Inflammatory macrophage treated with lipopolysaccharide for 1 hour (primary cell): ENCODE measurements at regions not wholly inside any gene's neighbourhood (a gene's known extent, or its start where the extent isn't known, plus 50 kb on each side); places are given as distances from the start of the nearest gene placed in this dataset.

Experiments
- DNase-seq, 2 donors: peaks; one replicate each; pipeline ENCODE4 v3.0.0-alpha.2; 2020 to 2022

DNA sequence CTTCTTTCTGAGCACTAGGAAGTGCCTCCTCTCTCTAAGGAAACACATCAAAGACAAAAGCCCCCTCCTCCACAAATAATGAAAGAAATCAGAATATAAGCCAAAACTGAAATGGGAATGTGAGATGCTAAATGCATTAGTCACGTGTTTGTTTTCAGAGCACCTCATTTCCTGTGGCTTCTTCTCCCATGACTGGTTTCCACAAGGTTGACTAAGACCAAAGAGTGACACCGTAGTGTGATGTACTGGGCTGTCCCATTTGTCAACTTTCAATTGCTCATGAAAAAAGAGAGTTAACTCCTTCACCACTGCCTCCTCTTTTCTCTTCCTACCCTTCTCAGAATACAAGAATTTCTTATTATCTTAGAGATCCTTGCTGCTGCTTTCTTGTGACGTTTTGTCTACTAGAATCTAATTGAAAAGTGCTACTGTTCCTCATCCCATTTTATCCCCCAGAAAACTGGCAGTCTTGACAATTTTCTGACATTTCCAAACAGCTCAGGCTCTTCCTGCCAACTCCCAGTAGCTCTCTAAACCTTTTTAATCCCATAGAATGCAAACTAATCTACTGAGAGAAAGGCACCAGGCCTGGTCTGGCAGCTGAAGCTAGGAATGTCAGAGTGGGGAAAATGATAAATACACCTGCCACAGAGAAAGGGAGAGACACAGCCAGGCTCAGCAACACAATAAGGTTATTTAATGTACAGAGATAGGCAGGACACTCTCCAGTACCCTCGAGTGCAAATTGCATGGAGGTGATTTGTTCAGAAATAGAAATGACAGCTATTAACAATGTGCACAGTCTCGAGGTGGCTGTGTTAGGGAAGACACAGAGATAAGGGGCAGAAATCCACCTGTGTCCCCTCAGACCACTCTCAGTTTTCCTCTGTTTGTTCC lies 671.7 kb upstream of the NRSN1 start:
- DNase-seq = no peak

DNA sequence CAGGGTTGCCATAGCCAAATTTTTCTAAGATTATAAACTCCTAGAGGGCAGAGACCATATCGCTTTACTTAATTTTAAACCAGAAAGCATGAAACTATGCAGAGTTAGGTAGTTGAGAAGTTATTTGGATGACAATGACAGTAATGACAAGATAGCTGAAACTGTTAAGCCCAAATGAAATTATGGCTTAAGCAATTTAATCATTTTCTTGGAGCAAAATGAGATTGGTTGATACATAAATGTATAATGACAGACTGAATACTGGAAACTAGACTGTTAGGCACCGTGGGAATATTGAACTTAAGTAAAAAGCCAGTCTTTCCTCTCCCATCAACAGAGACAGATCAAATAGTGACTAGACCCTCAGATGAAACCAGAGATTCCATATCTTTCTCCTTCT lies 670.3 kb upstream of the NRSN1 start:
- no peak for DNase-seq

DNA sequence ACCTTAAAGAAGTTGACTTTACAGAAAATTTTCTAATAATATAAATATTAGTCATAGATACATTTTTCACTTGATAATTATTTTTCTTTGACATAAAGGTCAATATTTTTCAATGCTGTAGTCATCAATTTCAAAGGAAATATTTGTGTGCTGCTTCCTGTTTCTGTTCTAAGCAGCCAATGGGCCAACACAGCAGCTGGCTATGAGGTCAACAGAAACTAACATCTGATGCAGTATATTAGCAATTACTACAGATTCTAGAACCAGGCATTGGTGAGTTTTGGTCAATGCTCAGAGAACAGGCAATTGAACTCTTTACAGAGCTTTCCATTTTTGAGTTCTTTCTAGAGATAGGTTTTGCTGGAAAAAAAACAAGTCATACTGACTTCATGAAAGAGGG lies 669.6 kb upstream of the NRSN1 start:
- DNase-seq = no peak

DNA sequence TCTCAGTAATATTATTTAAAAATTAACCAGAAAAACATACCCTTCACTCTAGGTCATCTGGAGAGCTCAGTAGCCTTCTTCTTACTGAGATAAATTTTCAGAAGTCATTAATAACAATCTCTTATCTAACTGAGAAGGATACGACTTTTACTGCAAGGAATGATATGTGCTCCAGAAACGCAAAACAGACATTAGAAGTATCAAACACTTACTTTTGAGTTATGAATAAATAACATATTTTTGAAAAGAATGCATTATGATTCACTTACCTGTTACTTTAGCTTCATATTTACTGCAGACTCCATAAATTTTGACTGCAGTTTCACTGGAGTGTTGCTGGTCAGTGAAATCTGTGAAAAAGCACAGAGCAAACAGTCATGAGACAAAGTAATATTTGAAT lies 668.7 kb upstream of the NRSN1 start:
- DNase-seq = no peak

DNA sequence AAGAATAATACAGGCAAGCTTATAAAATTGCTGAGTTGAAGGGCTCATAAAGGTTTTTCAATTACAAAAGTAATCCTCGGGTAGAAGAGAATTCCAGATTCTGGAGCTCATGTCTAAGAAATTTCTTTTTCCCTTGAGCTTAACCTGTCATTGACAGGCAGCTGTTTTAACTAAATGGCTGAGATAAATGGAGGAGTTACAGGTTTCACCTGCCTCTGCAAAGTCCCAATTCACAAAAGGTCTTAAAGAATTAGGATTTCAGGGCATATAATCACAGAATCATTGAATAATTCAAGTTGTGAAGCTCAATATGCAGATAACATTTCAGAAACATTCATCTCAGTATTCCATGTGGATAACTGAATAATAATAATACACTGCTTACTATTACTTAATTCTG lies 660.1 kb upstream of the NRSN1 start:
- no peak for DNase-seq

DNA sequence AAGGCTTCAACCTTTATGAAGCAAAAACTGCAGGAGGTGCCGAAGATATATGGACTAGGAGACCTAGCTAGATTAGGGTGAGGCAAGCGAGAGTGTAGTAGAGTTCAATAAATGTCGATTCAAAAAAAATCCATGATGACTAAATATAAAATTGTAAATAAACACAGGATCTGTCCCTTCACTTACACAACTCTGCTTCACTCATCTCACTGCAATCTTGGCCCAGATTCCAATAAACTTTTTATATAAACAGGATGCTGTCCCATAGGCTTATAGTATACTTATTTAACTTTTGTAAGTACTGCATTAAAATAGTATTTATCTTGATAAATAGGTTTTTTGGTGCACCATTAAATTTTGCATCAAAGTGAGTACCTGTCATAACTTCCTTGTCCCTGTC lies 648.4 kb upstream of the NRSN1 start:
- no peak for DNase-seq

DNA sequence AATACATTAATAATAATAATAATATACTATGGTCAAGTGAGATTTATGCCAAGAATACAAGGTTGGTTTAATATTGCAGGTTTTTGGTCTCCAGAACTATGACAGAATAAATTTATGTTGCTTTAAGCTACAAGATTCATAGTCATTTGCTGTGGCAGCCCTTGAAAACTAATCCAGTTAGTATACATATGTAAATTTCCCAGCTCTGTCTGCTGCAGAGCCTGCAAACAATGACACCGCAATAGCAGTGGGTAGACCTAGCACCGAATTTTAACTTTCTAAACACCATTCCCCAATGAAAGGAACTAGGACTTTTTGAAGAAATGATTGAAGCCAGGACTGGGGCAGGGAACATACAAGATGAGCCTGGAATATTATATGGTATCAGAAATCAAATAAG lies 647.7 kb upstream of the NRSN1 start:
- no peak for DNase-seq

DNA sequence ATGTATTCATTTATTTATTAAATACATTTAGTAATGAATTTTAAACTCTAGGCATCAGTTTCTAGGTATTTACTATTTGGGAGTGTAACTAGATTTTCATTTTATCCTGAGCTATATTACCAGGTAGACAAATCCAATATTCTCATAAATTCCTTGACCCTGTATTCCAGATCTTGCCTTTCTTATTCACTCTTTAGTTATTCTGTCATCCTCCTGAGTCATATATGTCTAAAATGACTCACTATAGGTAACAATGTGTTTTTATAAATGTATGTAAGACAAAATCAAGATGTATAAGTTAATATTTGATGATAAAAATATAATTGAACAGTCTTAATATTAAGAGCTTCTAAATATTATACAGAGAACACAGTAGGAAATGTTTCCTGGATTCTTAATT lies 642.1 kb upstream of the NRSN1 start:
- DNase-seq = no peak

DNA sequence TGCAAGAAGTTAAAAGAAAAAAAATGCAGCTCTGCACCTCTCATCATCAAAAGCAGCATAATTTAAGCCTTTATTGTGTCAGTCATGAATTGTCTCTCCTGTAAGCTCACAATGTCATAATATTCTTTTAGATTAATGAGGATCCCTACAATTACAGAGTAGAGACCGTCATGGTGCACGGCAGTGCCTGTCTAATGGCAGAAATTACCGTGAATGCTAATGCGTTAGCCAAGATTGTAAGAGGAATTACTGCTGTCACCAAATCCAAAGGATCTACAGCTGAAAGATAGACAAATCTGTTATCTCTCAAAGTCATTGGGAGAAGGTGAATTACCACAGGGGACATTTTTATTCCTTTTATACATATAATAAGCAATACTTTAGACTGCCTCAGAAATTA lies 631.6 kb upstream of the NRSN1 start:
- DNase-seq = no peak

DNA sequence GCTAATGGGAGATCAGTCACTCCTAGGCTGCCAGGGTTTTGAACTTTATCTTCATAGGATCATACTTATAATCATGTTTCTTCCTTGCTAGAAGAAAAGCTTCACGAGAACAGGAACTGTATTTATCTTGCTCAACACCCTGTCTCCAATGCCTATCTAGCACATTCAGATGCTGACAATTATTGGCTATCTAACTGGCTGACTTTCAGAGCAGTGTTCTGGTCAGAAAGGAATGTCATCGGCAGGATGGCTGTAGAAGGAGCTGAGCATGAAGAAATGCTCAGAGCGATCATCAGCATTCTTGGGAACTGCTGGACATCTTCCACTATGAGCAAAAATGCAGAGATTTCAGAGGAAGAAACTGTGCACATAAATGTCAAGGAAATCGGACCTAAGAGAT lies 628.0 kb upstream of the NRSN1 start:
- no peak for DNase-seq

DNA sequence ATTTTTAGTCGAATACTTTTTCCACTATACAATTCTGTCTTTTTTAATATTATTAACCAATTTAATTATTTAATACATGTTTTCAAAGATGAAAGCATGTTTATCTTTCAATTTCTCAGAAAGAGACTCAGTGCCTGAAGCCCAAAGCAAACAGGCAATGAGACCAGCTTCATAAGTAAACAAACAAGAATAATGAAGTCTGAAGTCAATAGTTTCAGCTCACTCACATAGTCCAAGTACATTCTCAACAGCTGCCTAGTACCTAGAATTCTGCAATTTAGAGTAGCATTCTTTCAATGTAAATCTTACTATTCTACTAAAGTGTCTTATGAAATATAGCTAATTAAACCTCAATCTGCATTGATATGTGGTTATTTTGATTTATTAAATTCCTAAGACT lies 626.5 kb upstream of the NRSN1 start:
- DNase-seq = no peak

DNA sequence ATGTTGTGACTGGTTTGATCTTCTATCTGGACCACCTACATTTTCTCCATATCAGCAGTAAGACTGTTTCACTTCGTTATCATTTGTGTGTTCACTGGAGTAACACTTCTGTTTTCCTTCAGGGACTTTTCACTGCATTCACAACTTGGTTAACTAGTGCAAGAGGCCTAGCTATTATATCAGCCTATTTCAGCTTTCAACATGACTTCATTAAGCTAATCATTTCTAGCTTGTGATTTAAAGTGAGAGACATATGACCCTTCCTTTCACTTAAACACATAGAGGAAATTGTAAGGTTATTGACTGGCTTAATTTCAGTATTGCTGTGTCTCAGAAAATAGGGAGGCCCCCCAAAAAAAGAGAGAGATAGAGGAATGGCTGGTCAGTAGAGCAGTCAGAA lies 622.8 kb upstream of the NRSN1 start:
- no peak for DNase-seq

DNA sequence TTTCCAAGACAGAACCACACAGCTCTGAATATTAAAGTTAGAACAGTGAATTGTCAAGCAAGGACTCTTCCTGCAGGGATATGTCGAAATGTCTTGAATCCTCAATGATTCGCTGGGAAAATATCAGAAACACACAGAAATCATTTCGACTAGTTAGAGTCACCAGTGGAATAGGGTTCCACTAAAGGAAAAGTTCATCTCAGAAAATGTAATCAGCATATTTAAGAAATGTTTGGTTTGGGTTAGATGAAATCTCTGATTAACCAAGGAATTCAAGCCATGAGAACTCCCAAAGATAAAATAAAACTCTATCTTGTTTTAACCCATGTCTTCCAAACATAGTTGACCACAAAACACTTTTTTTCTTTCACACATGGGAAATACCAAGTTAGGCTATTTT lies 621.0 kb upstream of the NRSN1 start:
- DNase-seq = no peak

DNA sequence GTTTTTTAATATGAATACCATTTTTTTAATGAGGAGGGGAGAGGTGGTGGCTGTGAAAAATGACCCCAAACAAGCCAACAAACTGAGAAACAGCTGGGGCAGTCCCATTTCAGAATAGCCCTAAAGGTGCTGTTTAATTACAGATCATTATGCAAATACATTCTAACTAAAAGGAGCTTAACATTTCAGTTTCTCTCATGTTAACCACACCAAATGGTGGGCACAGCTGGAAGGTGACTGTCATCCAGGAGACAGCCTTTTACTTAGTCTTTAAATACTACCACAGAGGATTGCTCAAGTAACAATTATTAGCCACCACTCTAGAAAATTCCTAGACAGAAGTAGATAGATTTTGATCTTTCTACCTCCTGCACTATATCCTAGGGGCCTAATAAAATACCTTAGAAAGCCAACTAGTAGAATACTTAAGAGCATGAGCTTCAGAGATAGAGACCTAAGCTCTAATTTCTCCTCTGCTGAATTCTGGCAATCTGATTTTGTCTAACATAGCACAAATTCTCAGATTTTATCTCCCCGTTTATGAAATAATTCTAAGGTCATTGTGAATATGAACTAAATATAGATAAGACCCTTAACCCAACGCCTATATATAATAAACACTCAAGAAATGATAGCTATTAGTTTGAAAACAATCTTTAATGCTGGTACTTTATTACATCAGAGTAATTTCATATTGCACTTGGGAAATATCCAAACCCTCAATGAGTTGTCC lies 615.1 kb upstream of the NRSN1 start:
- DNase-seq = no peak

DNA sequence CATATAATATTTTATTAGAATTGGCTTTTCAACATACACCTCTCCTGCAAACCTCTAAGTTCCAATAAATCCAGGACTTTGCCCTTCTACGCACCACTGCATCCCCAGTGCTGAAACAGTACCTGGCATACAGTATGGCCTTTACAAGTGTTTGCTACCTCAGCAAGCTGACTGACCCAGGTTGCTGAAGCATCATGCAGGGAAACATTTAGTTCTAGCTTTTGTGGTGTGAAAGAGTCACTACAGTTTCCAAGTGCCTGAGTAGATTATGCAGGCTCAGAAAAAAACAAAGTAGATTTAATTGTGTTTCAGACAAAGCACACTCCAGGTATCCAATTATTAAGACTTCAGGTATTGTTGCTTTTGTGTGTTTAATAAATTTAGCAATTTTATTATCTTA lies 614.2 kb upstream of the NRSN1 start:
- no peak for DNase-seq

DNA sequence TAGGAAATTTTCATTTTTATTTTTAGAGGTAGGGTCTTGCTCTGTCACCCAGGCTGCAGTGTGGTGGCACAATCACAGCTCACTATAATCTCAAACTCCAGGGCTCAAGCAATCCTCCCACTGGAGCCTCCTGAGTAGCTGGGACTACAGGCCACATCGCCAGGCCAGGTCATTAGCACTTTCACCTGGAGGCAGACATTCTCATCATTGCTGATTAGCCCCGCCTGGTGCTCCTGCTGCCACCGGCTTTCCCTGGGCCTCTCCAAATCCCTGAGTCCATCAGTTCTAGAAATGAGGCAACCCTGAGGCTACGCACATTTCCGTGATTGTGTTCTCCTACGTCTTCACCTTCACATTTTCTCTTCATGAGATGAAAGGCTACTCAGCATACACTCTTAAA lies 607.7 kb upstream of the NRSN1 start:
- no peak for DNase-seq

DNA sequence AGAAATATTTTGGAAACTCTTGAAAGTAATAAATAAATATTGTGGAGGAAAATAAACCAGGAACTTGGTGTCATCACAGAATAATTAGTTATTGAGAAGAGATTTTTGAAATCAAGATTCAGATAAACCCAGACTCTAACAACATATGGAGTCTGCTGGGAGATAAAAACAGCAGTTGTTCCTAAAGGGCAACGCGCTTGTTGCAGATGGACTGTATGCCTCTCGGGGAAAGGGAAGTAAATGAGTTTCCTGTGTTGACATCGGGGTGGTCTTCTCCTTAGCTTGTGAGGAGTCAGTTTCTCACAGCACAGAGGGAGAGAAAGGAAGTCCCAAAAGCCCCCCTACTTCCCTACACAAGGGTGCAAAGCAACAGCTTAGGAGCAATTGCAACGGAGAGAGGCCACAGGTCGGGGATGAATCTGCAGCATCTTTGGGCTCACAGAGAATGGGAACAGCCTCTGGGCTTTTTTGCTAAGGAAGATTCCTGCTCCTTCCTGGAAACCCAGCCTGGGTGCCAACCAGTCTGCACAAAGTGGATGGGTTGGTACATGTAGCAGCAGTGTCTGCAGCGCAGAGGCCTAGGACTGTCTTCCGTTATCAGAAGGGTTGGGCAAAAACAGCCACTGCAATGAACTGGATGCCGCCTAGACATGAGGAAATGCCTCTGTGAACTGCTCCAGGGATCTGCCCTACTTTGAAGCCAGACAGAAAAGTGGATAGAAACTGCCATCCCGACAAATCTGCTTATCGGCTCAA lies 603.0 kb upstream of the NRSN1 start:
- no peak for DNase-seq

DNA sequence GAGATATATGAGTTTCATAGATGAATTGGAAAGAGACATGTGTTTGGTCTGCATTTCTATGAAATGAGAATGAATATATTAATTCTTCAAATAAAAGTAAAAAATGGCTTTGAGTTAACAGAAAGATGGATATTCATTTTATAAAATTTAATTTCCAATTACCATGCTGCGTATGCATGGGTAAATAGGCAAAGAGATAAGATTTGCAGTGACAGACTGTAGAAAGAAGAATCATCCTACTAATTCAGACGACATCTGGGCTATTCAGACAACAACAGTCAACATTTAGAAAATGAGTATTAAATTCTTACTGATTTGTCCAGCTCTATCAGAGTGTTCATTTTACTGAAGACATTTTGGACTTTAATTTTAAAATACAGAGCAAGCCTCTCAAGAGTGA lies 602.2 kb upstream of the NRSN1 start:
- DNase-seq = no peak

DNA sequence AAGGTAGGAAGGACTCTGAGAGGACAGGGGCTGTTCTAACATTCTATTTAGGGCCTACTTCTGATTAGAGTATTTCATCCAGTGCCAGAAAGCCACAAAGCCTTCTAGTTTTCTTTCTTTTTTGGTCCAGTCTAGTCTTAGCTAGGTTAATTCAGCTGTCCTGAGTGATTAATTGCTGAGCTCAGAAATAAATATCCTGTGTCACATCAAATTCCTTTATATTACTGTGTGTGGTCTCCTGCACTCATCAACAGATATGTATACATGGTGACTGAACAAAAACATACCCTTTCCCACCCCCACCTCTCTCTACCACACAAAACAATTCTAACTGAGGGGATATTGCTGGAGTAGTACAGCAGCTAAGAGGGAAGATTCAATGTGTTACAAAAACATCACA lies 601.5 kb upstream of the NRSN1 start:
- no peak for DNase-seq

DNA sequence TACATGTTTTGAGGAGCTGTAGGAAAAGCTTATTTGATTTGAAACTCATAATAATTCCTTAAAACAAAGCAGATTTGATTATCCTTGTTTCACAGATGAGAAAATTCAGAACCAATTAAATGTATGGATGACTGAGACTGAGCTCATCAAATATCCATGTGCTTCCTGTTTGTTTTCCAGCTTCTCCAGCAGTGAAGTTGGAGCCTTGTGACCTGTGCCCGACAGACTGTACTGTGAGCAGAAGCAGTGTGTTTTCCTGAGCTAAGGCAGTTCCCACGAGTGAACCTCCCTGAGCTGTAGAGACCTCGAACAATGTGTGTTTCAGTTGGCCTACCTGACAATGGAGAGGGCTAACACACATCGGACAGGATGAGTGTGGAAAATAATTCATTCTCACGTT lies 599.5 kb upstream of the NRSN1 start:
- no peak for DNase-seq

DNA sequence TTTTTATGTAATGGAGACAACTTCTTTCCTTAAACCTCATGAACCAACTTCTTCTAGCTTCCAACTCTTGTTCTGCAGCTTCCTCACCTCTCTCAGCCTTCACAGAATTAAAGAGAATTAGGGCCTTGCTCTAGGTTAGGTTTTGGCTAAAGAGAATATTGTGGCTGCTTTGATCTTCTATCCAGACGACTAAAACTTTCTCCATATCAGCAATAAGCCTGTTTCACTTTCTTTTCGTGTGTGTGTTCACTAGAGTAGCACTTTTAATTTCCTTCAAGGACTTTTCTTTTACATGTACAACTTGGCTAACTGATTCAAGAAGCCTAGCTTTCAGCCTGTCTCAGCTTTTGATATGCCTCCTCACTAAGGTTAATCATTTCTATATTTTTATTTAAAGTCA lies 596.1 kb upstream of the NRSN1 start:
- DNase-seq = no peak

DNA sequence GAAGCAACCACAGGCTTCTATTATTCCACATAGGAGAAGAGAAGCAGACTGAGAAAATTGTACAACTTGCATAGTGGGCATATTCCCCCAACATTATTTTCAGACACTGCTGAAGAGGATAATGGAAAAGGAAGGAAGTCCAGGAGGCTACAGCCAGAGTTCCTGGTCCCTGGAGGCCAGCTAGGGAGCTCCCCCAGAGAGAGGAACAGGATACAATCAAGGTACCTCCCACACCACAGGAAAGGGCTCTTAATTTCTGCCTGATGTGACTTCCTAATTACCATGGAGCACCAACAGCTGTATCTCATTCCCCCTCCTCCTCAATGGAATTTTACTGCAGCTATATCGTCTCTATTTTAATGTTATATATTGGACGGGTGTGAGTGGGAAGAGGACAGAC lies 594.3 kb upstream of the NRSN1 start:
- DNase-seq = no peak

DNA sequence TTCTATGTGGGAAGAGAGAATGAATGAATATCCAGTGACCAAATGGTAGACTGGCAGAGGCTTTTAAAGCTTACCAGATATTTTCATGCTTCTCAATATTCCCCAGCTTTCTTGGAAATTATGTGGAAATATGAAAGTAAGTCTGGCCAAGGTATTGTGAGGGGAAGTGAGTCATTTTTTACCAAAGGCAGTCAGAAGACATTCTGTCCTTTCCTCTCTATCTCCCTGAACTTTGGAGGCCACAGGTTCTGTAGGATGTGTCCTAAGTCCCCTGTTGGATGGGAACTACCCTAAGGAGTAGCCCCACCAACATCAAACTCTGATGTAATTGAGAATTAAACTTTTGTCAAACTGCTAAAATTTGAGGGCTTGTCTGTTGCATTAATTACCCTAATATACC lies 593.8 kb upstream of the NRSN1 start:
- no peak for DNase-seq

DNA sequence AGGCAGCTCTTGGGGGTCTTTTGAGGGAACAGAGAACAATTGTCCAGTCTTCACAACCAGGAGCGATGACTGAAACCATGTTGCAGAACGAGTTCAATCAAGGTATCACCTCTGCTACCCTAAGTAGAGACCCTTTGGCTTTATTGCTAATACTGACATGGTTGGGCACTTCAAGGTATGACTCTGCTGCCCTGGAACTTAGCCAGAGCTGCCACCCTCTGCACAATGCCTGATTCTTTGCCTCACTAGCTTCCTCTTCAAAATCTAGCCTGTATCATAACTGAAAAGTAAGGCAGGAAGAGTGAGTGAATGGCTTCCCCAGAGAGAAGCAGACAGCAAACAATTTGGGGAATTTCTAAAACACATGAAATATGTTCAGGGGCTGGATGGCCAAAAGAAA lies 592.7 kb upstream of the NRSN1 start:
- no peak for DNase-seq
